GM15510 (cell line): ENCODE measurements at regions not wholly inside any gene's neighbourhood (a gene's known extent, or its start where the extent isn't known, plus 50 kb on each side); places are given as distances from the start of the nearest gene placed in this dataset.

Experiments
- POLR2A ChIP-seq: IDR thresholded peaks from 3 replicates; pipeline ENCODE4 v1.6.1; 2011; ENCODE audit warnings: borderline replicate concordance; ENCODE audit not compliant: insufficient read length; ENCODE audit errors: extremely low read depth

- TF ChIP-seq POLR2A = no peak
These were observed 604.7 kb downstream of the TBC1D22A start for GRCh38 chr22:47367107-47367690.

- TF ChIP-seq POLR2A = no peak
These were observed 603.7 kb downstream of the TBC1D22A start for GRCh38 chr22:47366026-47366767.

- TF ChIP-seq POLR2A = no peak
These were observed 598.8 kb downstream of the TBC1D22A start for GRCh38 chr22:47361247-47361646.

GRCh38 chr22:47357493-47357892 lies 595.0 kb downstream of the TBC1D22A start:
- no peak for TF ChIP-seq POLR2A

- TF ChIP-seq POLR2A = no peak
These were observed 594.6 kb downstream of the TBC1D22A start for GRCh38 chr22:47357086-47357485.

GRCh38 chr22:47356511-47357011 lies 594.1 kb downstream of the TBC1D22A start:
- TF ChIP-seq POLR2A = no peak

GRCh38 chr22:47355776-47356510 lies 593.5 kb downstream of the TBC1D22A start:
- TF ChIP-seq POLR2A = no peak

GRCh38 chr22:47355388-47355725 lies 592.9 kb downstream of the TBC1D22A start:
- no peak for TF ChIP-seq POLR2A

- TF ChIP-seq POLR2A = no peak
These were observed 592.4 kb downstream of the TBC1D22A start for GRCh38 chr22:47354668-47355387.

GRCh38 chr22:47352920-47353700 lies 590.7 kb downstream of the TBC1D22A start:
- no peak for TF ChIP-seq POLR2A

- TF ChIP-seq POLR2A = no peak
These were observed 589.6 kb downstream of the TBC1D22A start for GRCh38 chr22:47351836-47352579.

- TF ChIP-seq POLR2A = no peak
These were observed 582.6 kb downstream of the TBC1D22A start for GRCh38 chr22:47345025-47345424.

- no peak for TF ChIP-seq POLR2A
These were observed 582.0 kb downstream of the TBC1D22A start for GRCh38 chr22:47344414-47344813.

- TF ChIP-seq POLR2A = no peak
These were observed 581.2 kb downstream of the TBC1D22A start for GRCh38 chr22:47343611-47344010.

GRCh38 chr22:47342446-47342845 lies 580.0 kb downstream of the TBC1D22A start:
- no peak for TF ChIP-seq POLR2A
